ENCODE measurements at regions not wholly inside any gene's neighbourhood (a gene's known extent, or its start where the extent isn't known, plus 50 kb on each side); places are given as distances from the start of the nearest gene placed in this dataset.

DNA sequence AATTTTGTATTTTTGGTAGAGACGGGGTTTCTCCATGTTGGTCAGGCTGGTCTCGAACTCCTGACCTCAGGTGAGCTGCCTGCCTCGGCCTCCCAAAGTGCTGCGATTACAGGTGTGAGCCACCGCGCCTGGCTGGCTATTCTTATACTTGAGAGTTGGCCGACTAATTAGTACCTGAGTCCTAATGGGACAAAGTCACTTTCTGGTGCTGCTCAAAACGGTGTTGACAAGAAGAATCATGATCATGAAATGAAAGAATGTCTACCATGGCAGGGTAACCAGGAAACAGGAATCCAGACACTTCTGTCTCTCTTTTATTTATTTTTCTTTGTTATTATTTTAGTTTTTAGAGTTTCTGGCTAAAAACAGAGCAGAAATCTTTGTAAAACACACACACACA, 54.7 kb upstream of the RAB6D start (continued):
- TF ChIP-seq, protein P1, sequence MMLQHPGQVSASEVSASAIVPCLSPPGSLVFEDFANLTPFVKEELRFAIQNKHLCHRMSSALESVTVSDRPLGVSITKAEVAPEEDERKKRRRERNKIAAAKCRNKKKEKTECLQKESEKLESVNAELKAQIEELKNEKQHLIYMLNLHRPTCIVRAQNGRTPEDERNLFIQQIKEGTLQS (IDR thresholded peaks at IDR 0.05) = no peak
- TF ChIP-seq, protein P1 (CRISPR knock-in tag; conservative IDR thresholded peaks at IDR 0.05) = no peak
- TF ChIP-seq ARHGAP35 (IDR thresholded peaks at IDR 0.05; ENCODE audit: partially characterized antibody) = no peak
- TF ChIP-seq HDAC8 (tag; IDR thresholded peaks at IDR 0.05) = no peak
- TF ChIP-seq NFE2L1 (tag; IDR thresholded peaks at IDR 0.05; ENCODE audit: borderline replicate concordance, low read depth) = no peak
- TF ChIP-seq ARID2 (IDR thresholded peaks at IDR 0.05) = no peak
- no peak for TF ChIP-seq ZNF121 (CRISPR knock-in tag; conservative IDR thresholded peaks at IDR 0.05)

DNA sequence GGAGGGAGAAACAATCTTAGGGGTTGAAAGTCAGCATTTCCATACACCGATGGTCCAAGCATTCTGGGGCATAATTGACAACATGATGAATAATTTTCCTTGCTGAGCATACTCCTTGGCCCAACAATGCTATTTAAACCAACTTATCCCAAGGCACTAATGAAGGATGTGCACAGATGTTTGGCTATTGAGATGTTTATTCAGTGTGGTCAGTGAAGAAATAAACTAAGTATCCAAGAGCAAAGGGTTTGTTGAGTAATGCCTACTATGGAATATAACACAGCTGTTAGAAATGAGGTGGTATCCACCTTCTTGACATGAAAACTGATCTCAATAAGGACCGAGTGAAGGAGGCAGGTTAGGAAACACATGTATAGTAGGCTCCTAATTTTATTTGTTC, 53.9 kb upstream of the RAB6D start:
- H3K4me3 ChIP-seq = no peak overlapping the region
- ATAC-seq = no peak
- TF ChIP-seq GTF2F1 (IDR thresholded peaks at IDR 0.05; ENCODE audit: low read depth, low read length) = no peak
- TF ChIP-seq, protein P2, sequence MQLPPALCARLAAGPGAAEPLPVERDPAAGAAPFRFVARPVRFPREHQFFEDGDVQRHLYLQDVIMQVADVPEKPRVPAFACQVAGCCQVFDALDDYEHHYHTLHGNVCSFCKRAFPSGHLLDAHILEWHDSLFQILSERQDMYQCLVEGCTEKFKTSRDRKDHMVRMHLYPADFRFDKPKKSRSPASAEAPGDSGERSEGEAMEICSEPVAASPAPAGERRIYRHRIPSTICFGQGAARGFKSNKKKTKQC (CRISPR knock-in tag; IDR thresholded peaks at IDR 0.05) = no peak
- H3K9me3 ChIP-seq (replicated peaks; ENCODE audit: control insufficient read depth, insufficient read depth, low read depth, low read length) = no peaks in the 10 kb centered on the region
- no peak for DNase-seq (ENCODE audit: extremely low read depth in 1 of 4, low spot score in 3 of 4)
- no peak overlapping the region for H3K4me2 ChIP-seq (ENCODE audit: insufficient read depth, low read length)
- no peaks in the 10 kb centered on the region for H3K9me1 ChIP-seq (ENCODE audit: control insufficient read depth, insufficient read depth, low read length)
- peaks cover 11 to 21% of the 10 kb centered on the region in 2 experiments; a peak in 4 of 5 replicates for H3K27me3 ChIP-seq (ENCODE audit: control insufficient read depth in 2 of 2, insufficient read depth in 2 of 2, low read length in 2 of 2)
- ChIA-PET POLR2A (no interaction called here), CTCF (ENCODE audit: low intra/inter-chr PET ratio) (no interaction called here)
- no peaks in the 10 kb centered on the region for H3K79me2 ChIP-seq (ENCODE audit: control insufficient read depth, insufficient read depth, low read length)
- no peak overlapping the region for H3K27ac ChIP-seq (ENCODE audit: extremely low read depth, low read depth, low read length)
- no peaks in the 10 kb centered on the region for H4K20me1 ChIP-seq (replicated peaks; ENCODE audit: control insufficient read depth, insufficient read depth, low read length)
- in situ Hi-C loops (cut with MboI) = loop anchor here (5.0 to 25.0 kb wide), 3 partner anchors 244 to 719 kb away; no protein-coding TSS in a partner anchor
- no peak overlapping the region for H3K9ac ChIP-seq (ENCODE audit: insufficient read depth in 1 of 2, low read depth in 2 of 2, low read length in 2 of 2)
- no peak for FAIRE-seq
- WGBS (ENCODE audit: insufficient coverage, low coverage, missing lambda C conversion rate) = 0% methylated on average over 2 of the region's 2 CpGs
- H3K4me1 ChIP-seq (replicated peaks in 1 of 2; ENCODE audit: control insufficient read depth in 2 of 2, insufficient read depth in 2 of 2, low read length in 2 of 2) = no peaks in the 10 kb centered on the region
- BruUV-seq (replicated peaks) = no TSS peak
- no peak overlapping the region for H2AFZ ChIP-seq (ENCODE audit: low read depth, low read length)
- no peaks in the 10 kb centered on the region for H3K36me3 ChIP-seq (ENCODE audit: control insufficient read depth, insufficient read depth, low read length)
- intact Hi-C loops (cut with micrococcal nuclease) = no loop called here

Data from K562 (cell line).